GM18873 (cell line): ENCODE measurements at regions not wholly inside any gene's neighbourhood (a gene's known extent, or its start where the extent isn't known, plus 50 kb on each side); places are given as distances from the start of the nearest gene placed in this dataset.
"Not testable (repeated sequence)": the region's sequence is repeated elsewhere in the genome, so short reads cannot be mapped to it uniquely, and the experiment has no call there.

Experiments used
- ATAC-seq: cut with Tn5 transposase; IDR thresholded peaks from one replicate; pipeline ENCODE4 v1.9.1; 2021; ENCODE audit warnings: mild to moderate bottlenecking, moderate library complexity, moderate number of reproducible peaks; ENCODE audit not compliant: unreplicated experiment, low FRiP score

DNA sequence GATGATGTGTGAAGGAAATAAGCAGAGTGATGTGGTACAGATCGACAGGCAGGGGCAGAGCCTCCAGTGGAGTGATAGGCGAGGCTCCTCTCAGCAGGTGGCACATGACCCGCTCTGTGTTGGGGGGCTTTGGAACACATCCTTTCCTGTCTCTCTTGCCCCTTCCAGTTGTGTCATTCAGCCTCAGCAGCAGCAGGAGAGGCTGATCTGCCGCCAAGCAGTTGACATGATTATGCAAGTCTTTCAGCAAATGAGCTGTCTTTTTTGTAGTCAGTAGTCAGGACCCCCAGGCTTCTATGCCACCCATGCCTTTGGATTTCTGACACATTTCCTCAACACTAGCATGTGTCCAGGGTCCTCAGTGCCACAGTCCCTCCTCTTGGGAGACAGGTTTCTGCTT is 307.1 kb upstream of the C1orf174 start:
- no peak for ATAC-seq

GRCh38 chr1:4207842-4208692 is 308.0 kb upstream of the C1orf174 start:
- ATAC-seq = no peak

DNA sequence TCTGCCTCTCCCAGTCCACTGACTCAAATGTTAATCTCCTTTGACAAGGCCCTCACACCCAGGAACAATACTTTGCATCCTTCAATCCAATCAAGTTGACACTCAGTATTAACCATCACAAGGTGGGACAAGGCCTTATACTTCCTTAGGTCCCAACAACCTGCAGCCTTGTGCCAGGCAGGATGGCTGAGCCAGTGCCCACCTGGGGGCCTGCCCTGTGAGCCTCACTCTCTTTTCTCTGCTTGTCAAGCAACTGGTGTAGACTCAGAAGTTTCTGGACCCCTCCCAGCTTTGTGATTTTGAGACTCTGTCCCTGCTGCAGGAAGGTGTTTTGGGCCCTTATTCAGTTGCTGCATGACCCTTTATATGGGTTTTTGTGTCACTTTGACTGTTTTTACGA is 310.0 kb upstream of the C1orf174 start:
- no peak for ATAC-seq

DNA sequence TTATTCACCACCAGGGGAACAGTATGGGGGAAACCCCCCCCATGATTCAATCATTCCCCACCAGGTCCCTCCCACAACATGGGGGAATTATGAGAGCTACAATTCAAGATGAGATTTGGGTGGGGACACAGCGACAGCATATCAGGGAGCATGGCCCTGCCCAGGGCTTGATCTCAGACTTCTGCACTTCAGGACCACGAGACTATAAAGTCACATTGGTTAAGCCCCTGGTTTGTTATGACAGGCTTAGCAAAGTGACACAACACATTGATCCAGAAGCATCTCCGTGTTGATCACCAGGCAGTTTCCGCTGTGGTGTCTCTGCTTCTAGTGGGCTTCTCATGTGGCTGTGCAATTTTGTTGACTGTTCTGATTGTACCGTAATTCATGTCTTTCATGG is 312.7 kb upstream of the C1orf174 start:
- no peak for ATAC-seq

GRCh38 chr1:4213366-4213973 is 313.4 kb upstream of the C1orf174 start:
- ATAC-seq = no peak

DNA sequence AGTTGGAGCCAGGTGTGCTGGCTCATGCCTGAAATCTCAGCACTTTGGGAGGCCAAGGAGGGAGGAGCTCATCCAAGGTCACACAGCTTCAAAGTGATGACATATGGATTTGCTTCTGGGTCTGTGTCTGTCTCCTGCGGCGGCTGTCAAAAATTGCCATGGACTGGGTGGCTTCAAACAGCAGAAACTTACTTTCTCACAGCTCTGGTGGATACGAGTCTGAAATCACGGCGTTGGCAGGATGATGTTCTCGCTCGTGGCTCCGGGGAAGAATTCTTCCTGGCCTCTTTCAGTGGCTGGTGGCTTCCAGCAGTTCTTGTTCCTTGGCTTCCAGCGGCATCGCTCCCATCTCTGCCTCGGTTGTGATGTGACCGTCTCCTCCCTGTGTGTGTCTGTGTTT is 314.8 kb upstream of the C1orf174 start:
- ATAC-seq = no peak

DNA sequence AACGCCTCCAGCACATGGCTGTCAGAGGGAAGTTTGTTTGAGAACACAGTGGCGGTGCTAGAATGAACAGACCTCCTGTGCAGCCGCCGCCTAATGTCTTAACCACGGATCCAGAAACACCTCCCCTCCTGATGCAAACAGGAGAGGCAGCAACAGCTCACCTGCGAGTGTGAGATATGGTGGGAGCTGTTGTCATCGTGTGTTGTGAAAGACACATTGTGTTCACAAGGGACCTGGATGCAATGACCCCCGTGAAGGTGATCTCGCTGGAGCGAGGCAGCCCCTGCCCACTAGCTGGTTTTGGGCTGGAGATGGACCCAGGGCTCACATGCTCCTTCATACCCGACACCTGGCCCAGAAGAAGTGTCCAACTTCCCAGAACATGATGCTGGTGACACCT is 315.3 kb upstream of the C1orf174 start:
- no peak for ATAC-seq

DNA sequence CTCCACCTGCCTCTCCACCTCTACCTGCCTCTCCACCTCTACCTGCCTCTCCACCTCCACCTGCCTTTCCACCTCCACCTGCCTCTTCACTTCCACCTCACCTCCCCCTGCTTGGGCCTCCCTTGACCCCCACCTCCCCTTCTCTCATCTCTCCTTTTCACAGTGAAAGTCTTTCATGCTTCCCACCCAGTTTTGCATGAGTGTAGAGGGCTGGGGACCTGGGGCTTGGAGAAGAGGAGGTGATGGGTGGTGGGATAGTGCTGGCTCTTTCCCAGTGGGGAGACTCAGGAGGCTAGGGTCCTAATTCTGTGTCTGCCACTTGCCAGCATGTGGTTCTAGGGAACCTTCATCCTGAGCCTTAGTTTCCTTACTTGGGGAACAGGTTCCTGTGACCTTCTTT is 316.2 kb upstream of the C1orf174 start:
- ATAC-seq = no peak

DNA sequence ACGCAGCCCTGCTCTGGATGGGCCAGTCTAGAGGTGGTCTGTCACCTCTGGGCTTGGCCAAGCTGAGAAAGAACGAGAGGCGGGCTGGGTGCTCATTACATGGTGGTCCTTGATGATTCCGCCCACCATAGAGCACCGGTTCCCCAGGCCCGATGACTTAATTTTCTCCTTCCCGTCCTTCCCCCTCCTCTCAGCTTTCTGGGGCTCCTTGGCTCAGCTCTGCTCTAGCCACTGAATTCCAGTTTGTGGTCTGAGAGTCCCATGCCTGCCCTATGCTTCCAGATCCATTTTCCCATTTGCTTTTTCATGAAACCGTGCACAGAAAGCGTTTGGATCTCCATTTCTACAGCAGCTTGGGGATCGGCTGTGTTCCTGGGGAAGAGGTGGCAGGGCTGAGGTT is 318.5 kb upstream of the C1orf174 start:
- no peak for ATAC-seq

GRCh38 chr1:4219111-4219510 is 319.0 kb upstream of the C1orf174 start:
- no peak for ATAC-seq

- no peak for ATAC-seq
Measured at GRCh38 chr1:4219826-4220225, 319.8 kb upstream of the C1orf174 start.

GRCh38 chr1:4220362-4220761 is 320.3 kb upstream of the C1orf174 start:
- ATAC-seq = no peak

DNA sequence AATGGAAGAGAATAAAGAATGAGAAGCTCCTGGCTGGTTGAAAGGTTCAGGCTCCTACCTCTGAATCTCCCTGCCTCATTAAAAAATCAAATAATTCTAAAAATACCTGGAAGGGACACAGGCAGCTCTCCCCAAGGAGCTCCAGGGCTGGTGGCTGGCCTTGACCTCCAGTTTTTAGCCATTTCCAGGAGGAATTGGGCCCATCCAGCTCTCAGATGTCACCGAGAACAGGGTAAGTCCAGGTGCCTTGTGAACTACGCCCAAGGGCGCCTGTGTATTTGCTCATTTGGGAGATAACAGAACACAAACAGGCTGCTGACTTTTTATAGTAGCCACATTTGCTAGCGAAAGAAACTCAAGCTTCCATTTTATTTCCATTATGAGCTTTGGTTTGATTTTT is 321.0 kb upstream of the C1orf174 start:
- ATAC-seq = no peak

DNA sequence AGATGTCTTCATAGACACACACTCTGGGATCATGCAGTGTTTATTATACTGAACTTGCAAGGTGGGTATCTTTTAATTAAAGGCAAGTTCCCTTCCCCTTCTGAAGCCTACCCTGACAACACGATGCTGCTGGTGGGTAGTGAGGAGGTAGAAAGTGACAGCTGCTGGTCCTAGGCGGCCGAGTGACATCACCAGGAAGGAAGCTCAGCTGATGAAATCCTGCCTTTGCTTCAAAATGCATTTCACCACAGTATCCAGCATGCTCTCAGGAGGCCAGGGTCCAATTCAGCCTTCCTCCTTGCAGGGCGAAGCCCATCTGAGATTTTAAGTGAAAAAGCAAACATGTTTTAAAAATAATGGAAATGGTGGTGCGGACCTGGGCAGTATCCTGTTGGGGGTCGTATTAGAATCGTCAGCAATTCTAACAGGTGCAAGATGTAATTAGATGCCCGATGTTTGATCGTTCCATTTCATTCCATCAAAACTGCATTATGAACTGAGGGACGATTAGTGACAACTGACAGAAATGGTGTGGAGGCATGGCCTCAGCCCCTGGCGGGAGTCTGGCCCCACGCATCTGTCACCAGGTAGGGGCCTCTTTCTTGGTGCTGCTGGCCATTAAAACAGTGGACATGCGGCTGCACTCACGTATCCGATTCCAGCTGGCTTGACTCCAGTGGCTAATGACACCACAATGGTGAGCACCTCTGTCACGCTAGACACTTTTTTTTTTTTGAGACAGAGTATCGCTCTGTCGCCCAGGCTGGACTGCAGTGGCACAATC is 324.8 kb upstream of the C1orf174 start:
- ATAC-seq = no peak

DNA sequence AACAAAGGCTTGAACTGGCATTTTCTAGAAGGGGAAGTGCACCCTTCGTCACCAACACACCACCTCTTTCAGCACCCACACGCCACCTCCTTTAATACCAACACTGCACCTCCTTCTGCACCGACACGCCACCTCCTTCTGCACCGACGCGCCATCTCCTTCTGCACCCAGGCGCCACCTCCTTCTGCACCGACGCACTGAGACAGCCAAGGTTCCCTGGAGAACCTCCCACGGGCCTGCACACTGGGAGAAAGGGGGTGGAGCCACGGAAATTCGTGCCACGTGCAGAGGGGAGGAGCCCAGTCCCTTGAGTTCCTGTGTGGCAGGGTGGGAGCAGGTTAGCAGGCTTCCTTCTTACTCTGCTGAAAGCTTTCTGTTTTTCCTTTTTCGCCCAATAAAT is 327.9 kb upstream of the C1orf174 start:
- ATAC-seq = no peak

DNA sequence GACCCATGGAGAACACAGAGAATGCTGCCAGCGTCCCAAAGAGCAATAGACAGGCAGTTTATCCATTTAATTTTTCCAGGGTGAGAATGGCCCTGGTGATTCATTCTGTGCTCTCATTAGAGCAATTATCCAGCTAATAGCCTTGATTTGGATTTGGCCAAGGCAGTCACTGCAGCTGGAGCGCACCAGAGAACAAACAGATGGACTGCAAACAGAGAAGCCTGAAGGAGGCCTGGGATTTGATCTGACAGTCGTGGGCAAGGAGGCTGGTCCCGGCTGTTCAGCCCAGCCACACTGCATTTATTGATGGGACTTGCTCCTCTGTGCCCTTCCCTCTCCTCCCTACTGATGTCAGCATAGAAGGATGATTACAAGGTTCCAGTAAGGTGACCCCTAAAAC is 353.9 kb upstream of the C1orf174 start:
- no peak for ATAC-seq

DNA sequence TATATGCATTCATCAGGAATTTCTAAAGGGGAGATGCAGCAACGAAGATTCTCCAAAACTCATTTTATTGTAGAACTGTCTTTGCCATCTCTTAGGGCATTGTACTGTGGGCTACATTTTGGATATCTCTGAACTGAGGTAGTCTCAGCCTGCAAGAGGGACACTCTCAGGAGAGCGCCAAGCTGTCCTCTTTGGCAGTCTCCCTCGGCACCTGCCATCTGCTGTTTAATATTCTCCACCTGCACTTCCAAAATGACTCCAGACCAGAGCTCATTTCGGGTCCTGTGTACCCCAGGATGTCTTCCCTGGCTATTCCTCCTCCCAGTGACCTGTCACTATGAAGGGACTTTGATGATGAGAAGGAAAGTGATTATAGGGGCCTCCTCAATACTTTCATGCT is 356.3 kb upstream of the C1orf174 start:
- no peak for ATAC-seq

GRCh38 chr1:4258146-4258777 is 358.2 kb upstream of the C1orf174 start:
- ATAC-seq = not testable (repeated sequence)

DNA sequence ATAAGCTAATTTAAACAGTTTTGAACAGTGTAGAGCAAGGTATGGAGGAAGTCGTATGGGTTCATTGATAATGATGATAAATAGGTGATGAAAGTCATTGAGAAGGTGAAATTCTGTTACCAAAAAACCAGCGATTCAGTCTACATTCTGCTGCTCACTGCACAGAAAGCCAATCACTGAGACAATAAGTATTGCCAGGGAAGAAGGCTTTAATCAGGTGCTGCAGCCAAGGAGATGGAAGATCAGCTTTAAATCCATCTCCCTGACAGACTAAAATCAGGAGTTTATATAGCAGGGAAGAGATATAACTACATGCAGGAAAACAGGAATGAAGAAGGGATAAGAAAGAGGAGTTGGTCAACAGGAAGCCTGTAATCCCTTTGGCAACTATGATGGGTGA is 361.3 kb upstream of the C1orf174 start:
- no peak for ATAC-seq

- no peak for ATAC-seq
Measured at GRCh38 chr1:4262665-4263064, 362.6 kb upstream of the C1orf174 start.

DNA sequence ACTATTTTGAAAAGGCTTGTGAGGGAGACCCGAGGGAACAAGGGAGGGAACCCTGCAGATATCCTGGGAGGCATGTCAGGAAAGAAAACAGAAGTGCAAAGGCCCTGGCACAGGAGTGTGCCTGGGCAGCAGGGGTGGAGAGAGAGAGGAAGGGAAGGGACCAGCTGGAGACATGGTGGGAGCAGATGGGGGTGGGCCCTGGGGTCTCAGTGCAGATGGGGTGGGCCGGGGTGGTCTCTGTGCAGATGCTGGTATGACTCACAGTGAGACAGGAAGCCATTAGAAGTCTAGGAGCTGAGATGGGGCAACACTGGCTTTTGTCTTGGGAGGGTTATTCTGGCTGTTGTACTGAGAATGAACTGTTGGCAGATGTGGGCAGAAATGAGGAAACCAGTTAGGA is 363.6 kb upstream of the C1orf174 start:
- no peak for ATAC-seq
